ENCODE measurements at regions not wholly inside any gene's neighbourhood (a gene's known extent, or its start where the extent isn't known, plus 50 kb on each side); places are given as distances from the start of the nearest gene placed in this dataset.
"Not testable (repeated sequence)": the region's sequence is repeated elsewhere in the genome, so short reads cannot be mapped to it uniquely, and the experiment has no call there.

- DNase-seq (ENCODE audit: extremely low read depth in 1 of 11, low read depth in 9 of 11, low spot score in 4 of 11): no peak
Observed at GRCh38 chr14:23887536-23887935, 66.0 kb upstream of the DHRS4 start.

GRCh38 chr14:23891717-23892116 is 61.9 kb upstream of the DHRS4 start:
- DNase-seq (ENCODE audit: extremely low read depth in 1 of 11, low read depth in 9 of 11, low spot score in 4 of 11): not testable (repeated sequence)

- not testable (repeated sequence) for DNase-seq (ENCODE audit: extremely low read depth in 1 of 11, low read depth in 9 of 11, low spot score in 4 of 11)
Observed at GRCh38 chr14:23892289-23892688, 61.3 kb upstream of the DHRS4 start.

- no peak for DNase-seq (ENCODE audit: extremely low read depth in 1 of 11, low read depth in 9 of 11, low spot score in 4 of 11)
Observed at GRCh38 chr14:23894362-23895052, 59.1 kb upstream of the DHRS4 start.

- no peak for DNase-seq (ENCODE audit: extremely low read depth in 1 of 11, low read depth in 9 of 11, low spot score in 4 of 11)
Observed at GRCh38 chr14:23895053-23895419, 58.5 kb upstream of the DHRS4 start.

GRCh38 chr14:23895480-23895879 is 58.1 kb upstream of the DHRS4 start:
- no peak for DNase-seq (ENCODE audit: extremely low read depth in 1 of 11, low read depth in 9 of 11, low spot score in 4 of 11)

- no peak for DNase-seq (ENCODE audit: extremely low read depth in 1 of 11, low read depth in 9 of 11, low spot score in 4 of 11)
Observed at GRCh38 chr14:23896609-23897153, 56.9 kb upstream of the DHRS4 start.

GRCh38 chr14:23897291-23897690 is 56.3 kb upstream of the DHRS4 start:
- not testable (repeated sequence) for DNase-seq (ENCODE audit: extremely low read depth in 1 of 11, low read depth in 9 of 11, low spot score in 4 of 11)

GRCh38 chr14:23898359-23898758 is 55.2 kb upstream of the DHRS4 start:
- DNase-seq (ENCODE audit: extremely low read depth in 1 of 11, low read depth in 9 of 11, low spot score in 4 of 11): not testable (repeated sequence)

GRCh38 chr14:23899788-23900187 is 53.8 kb upstream of the DHRS4 start:
- no peak for DNase-seq (ENCODE audit: extremely low read depth in 1 of 11, low read depth in 9 of 11, low spot score in 4 of 11)

- DNase-seq (ENCODE audit: extremely low read depth in 1 of 11, low read depth in 9 of 11, low spot score in 4 of 11): no peak
Observed at GRCh38 chr14:23903442-23903841, 50.1 kb upstream of the DHRS4 start.

Data from renal cortex interstitium (tissue), 11 donors.